Keratinocyte (primary cell): ENCODE measurements at regions not wholly inside any gene's neighbourhood (a gene's known extent, or its start where the extent isn't known, plus 50 kb on each side); places are given as distances from the start of the nearest gene placed in this dataset.

Experiments
- EZH2 ChIP-seq: IDR thresholded peaks from one replicate; pipeline ENCODE4 v1.6.1; 2012; ENCODE audit warnings: inconsistent platforms, mild to moderate bottlenecking, low read length, moderate library complexity
- TF ChIP-seq, protein P1 (sequence below), 3 experiments: IDR thresholded peaks in 1 of 3; conservative IDR thresholded peaks in 1 of 3; optimal IDR thresholded peaks in 1 of 3; 2 replicates in 2 of 3; 3 replicates in 1 of 3; pipeline versions ENCODE3 to v1.5.1; 2011; ENCODE audit warnings: low read length in 3 of 3, mild to moderate bottlenecking in 3 of 3, moderate library complexity in 2 of 3, control low read depth in 1 of 3, inconsistent platforms in 1 of 3; ENCODE audit not compliant: insufficient read depth in 2 of 3; ENCODE audit errors: extremely low read depth in 1 of 3

GRCh38 chr2:21203976-21204375, 80.2 kb downstream of the TDRD15 start:
- TF ChIP-seq, protein P1, sequence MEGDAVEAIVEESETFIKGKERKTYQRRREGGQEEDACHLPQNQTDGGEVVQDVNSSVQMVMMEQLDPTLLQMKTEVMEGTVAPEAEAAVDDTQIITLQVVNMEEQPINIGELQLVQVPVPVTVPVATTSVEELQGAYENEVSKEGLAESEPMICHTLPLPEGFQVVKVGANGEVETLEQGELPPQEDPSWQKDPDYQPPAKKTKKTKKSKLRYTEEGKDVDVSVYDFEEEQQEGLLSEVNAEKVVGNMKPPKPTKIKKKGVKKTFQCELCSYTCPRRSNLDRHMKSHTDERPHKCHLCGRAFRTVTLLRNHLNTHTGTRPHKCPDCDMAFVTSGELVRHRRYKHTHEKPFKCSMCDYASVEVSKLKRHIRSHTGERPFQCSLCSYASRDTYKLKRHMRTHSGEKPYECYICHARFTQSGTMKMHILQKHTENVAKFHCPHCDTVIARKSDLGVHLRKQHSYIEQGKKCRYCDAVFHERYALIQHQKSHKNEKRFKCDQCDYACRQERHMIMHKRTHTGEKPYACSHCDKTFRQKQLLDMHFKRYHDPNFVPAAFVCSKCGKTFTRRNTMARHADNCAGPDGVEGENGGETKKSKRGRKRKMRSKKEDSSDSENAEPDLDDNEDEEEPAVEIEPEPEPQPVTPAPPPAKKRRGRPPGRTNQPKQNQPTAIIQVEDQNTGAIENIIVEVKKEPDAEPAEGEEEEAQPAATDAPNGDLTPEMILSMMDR (optimal IDR thresholded peaks at IDR 0.05 in 1 of 3, IDR thresholded peaks at IDR 0.05 in 1 of 3, conservative IDR thresholded peaks at IDR 0.05 in 1 of 3; ENCODE audit: extremely low read depth in 1 of 3, insufficient read depth in 2 of 3, low read length in 3 of 3) = no peak
- TF ChIP-seq EZH2 = no peak
